PC-3 (cell line): ENCODE measurements at regions not wholly inside any gene's neighbourhood (a gene's known extent, or its start where the extent isn't known, plus 50 kb on each side); places are given as distances from the start of the nearest gene placed in this dataset.
"Not testable (repeated sequence)": the region's sequence is repeated elsewhere in the genome, so short reads cannot be mapped to it uniquely, and the experiment has no call there.

Experiments
- ATAC-seq: fragments of 200-7000 bp; cut with Tn5 transposase; 2 replicates; pipeline ENCODE4 v1.9.1; 2020; ENCODE audit warnings: mild to moderate bottlenecking, moderate library complexity
- BruUV-seq: library from RNA; stranded (reverse); fragments of 400-500 nt; replicated peaks from 2 replicates; lab custom pipeline; 2021; lab: Mats Ljungman, UMichigan
- CTCF ChIA-PET: fragments of 300-600 bp; sonication (Branson Sonifier 250); formaldehyde crosslinking; loops from one replicate; lab custom pipeline; 2022; ENCODE audit warnings: antibody characterized with exemption; lab: Charles Lee
- POLR2A ChIA-PET: fragments of 300-600 bp; sonication (Branson Sonifier 250); formaldehyde crosslinking; loops from one replicate; lab custom pipeline; 2022; ENCODE audit warnings: antibody characterized with exemption; ENCODE audit not compliant: unreplicated experiment; lab: Charles Lee
- DNase-seq: peaks from one replicate; pipeline ENCODE4 v3.0.0-alpha.2; 2015
- H2AFZ ChIP-seq: fragments of 300-600 bp; sonication (generic); 2 replicates; pipeline ENCODE4 v1.6.0; 2016; ENCODE audit warnings: antibody characterized with exemption, low read length
- H3F3A ChIP-seq: fragments of 300-600 bp; sonication (generic); one replicate; pipeline ENCODE4 v1.6.0; 2017; ENCODE audit warnings: antibody characterized with exemption, low read length, control low read depth, mild to moderate bottlenecking; ENCODE audit not compliant: unreplicated experiment
- H3K27ac ChIP-seq: fragments of 300-600 bp; sonication (generic); 2 replicates; pipeline ENCODE4 v1.5.1; 2016; ENCODE audit warnings: mild to moderate bottlenecking, low read length
- H3K27me3 ChIP-seq: fragments of 300-600 bp; sonication (generic); 2 replicates; pipeline ENCODE4 v1.6.1; 2016; ENCODE audit warnings: low read length, mixed read lengths
- H3K36me3 ChIP-seq: fragments of 300-600 bp; sonication (generic); 2 replicates; pipeline ENCODE4 v1.6.1; 2016; ENCODE audit warnings: low read depth, mixed run types, low read length, mixed read lengths
- H3K4me1 ChIP-seq: fragments of 300-600 bp; sonication (generic); 2 replicates; pipeline ENCODE4 v1.5.1; 2016; ENCODE audit warnings: low read length; ENCODE audit not compliant: insufficient read depth
- H3K4me2 ChIP-seq: fragments of 300-600 bp; sonication (generic); 2 replicates; pipeline ENCODE4 v1.6.0; 2016; ENCODE audit warnings: low read length
- H3K4me3 ChIP-seq: fragments of 300-600 bp; sonication (generic); 2 replicates; pipeline ENCODE4 v1.5.1; 2016; ENCODE audit warnings: mild to moderate bottlenecking, low read length, mixed read lengths
- H3K79me2 ChIP-seq: fragments of 300-600 bp; sonication (generic); 2 replicates; pipeline ENCODE4 v1.6.1; 2017; ENCODE audit warnings: low read length, mixed read lengths
- H3K9ac ChIP-seq: fragments of 300-600 bp; sonication (generic); 2 replicates; pipeline ENCODE4 v1.6.0; 2016; ENCODE audit warnings: mild to moderate bottlenecking, low read length
- H3K9me2 ChIP-seq: fragments of 300-600 bp; sonication (generic); replicated peaks from 2 replicates; pipeline ENCODE4 v1.6.1; 2016; ENCODE audit warnings: mixed run types, low read length, mixed read lengths
- H3K9me3 ChIP-seq: fragments of 300-600 bp; sonication (generic); 2 replicates; pipeline ENCODE4 v1.6.1; 2016; ENCODE audit warnings: low read length, mixed read lengths
- H4K20me1 ChIP-seq: fragments of 300-600 bp; sonication (generic); 2 replicates; pipeline ENCODE4 v1.6.1; 2016; ENCODE audit warnings: low read length, mixed read lengths
- EZH2 ChIP-seq: fragments of 300-600 bp; sonication (generic); IDR thresholded peaks from one replicate; pipeline ENCODE4 v1.6.1; 2017; ENCODE audit warnings: antibody characterized with exemption, mild to moderate bottlenecking, low read length; ENCODE audit not compliant: unreplicated experiment
- EZH2phosphoT487 ChIP-seq: fragments of 300-600 bp; sonication (generic); IDR thresholded peaks from 2 replicates; pipeline ENCODE4 v1.6.1; 2018; ENCODE audit warnings: mild to moderate bottlenecking, antibody characterized with exemption, low read length, borderline replicate concordance
- intact Hi-C: fragments of 100-400 bp; cut with micrococcal nuclease; formaldehyde crosslinking; loops from 2 replicates; pipeline ENCODE4 v1.9.0; 2023
- TF ChIP-seq, protein P1 (sequence below): fragments of 300-600 bp; sonication (generic); conservative IDR thresholded peaks from 2 replicates; pipeline ENCODE4 v1.5.1; 2017; ENCODE audit warnings: antibody characterized with exemption, low read depth, mild to moderate bottlenecking, low read length

DNA sequence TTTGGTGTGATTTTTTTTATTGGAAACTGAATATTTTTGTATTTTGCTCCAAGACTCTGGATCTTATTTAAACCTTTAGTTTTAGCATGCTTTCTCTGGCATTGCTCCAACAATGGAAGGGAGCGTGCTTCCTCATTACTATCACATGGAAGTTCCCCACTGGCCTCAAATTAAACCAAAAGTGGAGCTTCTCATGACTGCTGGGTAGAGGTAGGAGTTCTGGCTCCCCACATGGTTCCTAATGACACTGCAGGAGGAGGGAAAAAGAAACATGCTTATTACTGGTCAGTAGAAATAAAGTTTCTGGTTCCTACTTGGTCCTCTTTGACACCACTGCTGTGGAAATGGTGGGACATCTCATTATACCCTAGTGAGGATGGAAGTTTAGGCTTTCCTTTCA is 310.5 kb downstream of the PTGER3 start:
- no peaks in the 10 kb centered on the region for H3K9me3 ChIP-seq
- TF ChIP-seq, protein P1, sequence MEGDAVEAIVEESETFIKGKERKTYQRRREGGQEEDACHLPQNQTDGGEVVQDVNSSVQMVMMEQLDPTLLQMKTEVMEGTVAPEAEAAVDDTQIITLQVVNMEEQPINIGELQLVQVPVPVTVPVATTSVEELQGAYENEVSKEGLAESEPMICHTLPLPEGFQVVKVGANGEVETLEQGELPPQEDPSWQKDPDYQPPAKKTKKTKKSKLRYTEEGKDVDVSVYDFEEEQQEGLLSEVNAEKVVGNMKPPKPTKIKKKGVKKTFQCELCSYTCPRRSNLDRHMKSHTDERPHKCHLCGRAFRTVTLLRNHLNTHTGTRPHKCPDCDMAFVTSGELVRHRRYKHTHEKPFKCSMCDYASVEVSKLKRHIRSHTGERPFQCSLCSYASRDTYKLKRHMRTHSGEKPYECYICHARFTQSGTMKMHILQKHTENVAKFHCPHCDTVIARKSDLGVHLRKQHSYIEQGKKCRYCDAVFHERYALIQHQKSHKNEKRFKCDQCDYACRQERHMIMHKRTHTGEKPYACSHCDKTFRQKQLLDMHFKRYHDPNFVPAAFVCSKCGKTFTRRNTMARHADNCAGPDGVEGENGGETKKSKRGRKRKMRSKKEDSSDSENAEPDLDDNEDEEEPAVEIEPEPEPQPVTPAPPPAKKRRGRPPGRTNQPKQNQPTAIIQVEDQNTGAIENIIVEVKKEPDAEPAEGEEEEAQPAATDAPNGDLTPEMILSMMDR, result no peak; the same call in 1 of the 2 replicates
- TF ChIP-seq EZH2phosphoT487 (no peak), EZH2 (no peak)
- DNase-seq, result no peak
- H3K27me3 ChIP-seq, result no peaks in the 10 kb centered on the region
- intact Hi-C loops, result no loop called here
- no peak overlapping the region for H3K9ac ChIP-seq
- H3K27ac ChIP-seq, result no peak overlapping the region
- no peak overlapping the region for H3K4me2 ChIP-seq
- CTCF ChIA-PET, result no interaction called here
- no peaks in the 10 kb centered on the region for H3F3A ChIP-seq
- ATAC-seq, result no peak
- no peaks in the 10 kb centered on the region for H4K20me1 ChIP-seq
- H3K36me3 ChIP-seq, result no peaks in the 10 kb centered on the region
- POLR2A ChIA-PET, result no interaction called here
- no peaks in the 10 kb centered on the region for H3K79me2 ChIP-seq
- BruUV-seq, result no TSS peak
- H3K4me3 ChIP-seq, result no peak overlapping the region
- no peaks in the 10 kb centered on the region for H3K9me2 ChIP-seq
- H3K4me1 ChIP-seq, result no peaks in the 10 kb centered on the region
- no peak overlapping the region for H2AFZ ChIP-seq

DNA sequence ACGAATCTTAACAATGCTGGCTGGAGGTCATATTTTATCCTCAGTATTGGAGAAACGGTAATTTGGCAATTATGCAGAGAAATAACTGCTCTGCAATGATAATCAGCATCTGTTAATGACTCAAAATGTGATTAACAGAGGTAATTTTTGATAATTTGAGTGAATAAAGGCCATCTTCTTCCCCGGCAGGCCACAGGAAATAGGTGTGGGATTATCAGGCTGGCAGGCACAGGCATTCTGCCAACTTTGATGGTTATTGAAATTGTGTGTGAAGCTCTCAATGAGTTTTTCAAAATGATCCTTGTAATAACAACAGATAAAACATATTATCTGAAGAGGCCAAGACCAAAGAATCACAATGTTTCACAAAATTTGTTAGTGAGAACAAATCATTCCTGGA is 309.0 kb downstream of the PTGER3 start:
- DNase-seq, result no peak
- no peak overlapping the region for H3K4me2 ChIP-seq
- H3K36me3 ChIP-seq, result no peaks in the 10 kb centered on the region
- ATAC-seq, result no peak
- ChIA-PET CTCF (no interaction called here), POLR2A (no interaction called here)
- H2AFZ ChIP-seq, result no peak overlapping the region
- H4K20me1 ChIP-seq, result no peaks in the 10 kb centered on the region
- no peaks in the 10 kb centered on the region for H3K79me2 ChIP-seq
- H3K9me3 ChIP-seq, result no peaks in the 10 kb centered on the region
- H3K27ac ChIP-seq, result no peak overlapping the region
- BruUV-seq, result no TSS peak
- no peaks in the 10 kb centered on the region for H3K9me2 ChIP-seq
- H3K4me1 ChIP-seq, result no peaks in the 10 kb centered on the region
- H3K4me3 ChIP-seq, result no peak overlapping the region
- no peak for TF ChIP-seq EZH2phosphoT487
- intact Hi-C loops, result no loop called here
- no peaks in the 10 kb centered on the region for H3F3A ChIP-seq
- H3K27me3 ChIP-seq, result 0 out of 2 replicates have a peak, but pooled peaks cover 8% of the 10 kb centered on the region
- no peak overlapping the region for H3K9ac ChIP-seq

DNA sequence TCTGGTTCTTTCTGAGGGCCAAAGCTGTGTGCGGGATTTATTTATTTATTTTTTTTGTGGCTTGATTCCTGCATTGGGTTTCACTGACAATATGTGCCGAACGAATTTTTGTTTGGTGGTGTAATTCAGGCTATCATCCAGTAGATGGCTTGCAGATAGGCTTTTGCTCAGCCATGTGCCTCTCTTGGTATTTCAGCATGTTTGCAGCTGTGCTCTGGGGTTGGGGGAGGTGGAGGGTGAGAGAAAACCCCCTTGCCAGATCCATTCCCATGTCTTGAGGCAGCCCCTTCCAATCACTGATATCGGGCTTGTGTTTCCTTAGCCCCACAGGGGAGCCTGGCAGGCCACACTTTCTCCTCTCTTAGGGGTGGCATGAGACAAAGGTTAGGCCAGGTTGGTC is 302.4 kb downstream of the PTGER3 start:
- H2AFZ ChIP-seq, result no peak overlapping the region
- H3K79me2 ChIP-seq, result no peaks in the 10 kb centered on the region
- intact Hi-C loops, result loop anchor here (1.0 kb wide), 1 partner anchor 305 kb away; no protein-coding TSS in a partner anchor
- BruUV-seq, result no TSS peak
- no peak for TF ChIP-seq EZH2phosphoT487
- no peak for TF ChIP-seq EZH2
- TF ChIP-seq, protein P1, result peak; percentile 67
- no peaks in the 10 kb centered on the region for H3K4me1 ChIP-seq
- H3F3A ChIP-seq, result no peaks in the 10 kb centered on the region
- H4K20me1 ChIP-seq, result no peaks in the 10 kb centered on the region
- H3K27ac ChIP-seq, result no peak overlapping the region
- H3K27me3 ChIP-seq, result 0 out of 2 replicates have a peak, but pooled peaks cover 8% of the 10 kb centered on the region
- no peaks in the 10 kb centered on the region for H3K36me3 ChIP-seq
- H3K9me3 ChIP-seq, result no peaks in the 10 kb centered on the region
- no peak for ATAC-seq
- no peak overlapping the region for H3K9ac ChIP-seq
- H3K9me2 ChIP-seq, result no peaks in the 10 kb centered on the region
- no peak overlapping the region for H3K4me2 ChIP-seq
- POLR2A ChIA-PET, result no interaction called here
- DNase-seq, result peak; percentile 43
- H3K4me3 ChIP-seq, result no peak overlapping the region
- CTCF ChIA-PET, result interaction anchor here (0.7 kb wide), 1 partner anchor 148 kb away, joined by 4 read pairs; no protein-coding TSS in a partner anchor

DNA sequence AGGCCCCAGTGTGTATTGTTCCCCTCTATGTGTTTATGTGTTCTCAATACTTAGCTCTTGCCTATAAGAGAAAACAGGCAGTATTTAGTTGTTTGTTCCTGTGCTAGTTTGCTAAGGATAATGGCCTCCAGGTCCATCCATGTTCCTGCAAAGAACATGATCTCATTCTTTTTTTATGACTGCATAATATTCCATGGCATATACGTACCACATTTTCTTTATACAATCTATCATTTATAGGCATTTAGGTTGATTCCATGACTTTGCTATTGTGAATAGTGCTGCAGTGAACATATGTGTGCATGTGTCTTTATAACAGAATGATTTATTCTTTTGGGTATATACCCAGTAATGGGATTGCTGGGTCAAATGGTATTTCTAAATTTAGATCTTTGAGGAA is 301.6 kb downstream of the PTGER3 start:
- H3F3A ChIP-seq, H2AFZ ChIP-seq, H3K27me3 ChIP-seq, H3K4me2 ChIP-seq, POLR2A ChIA-PET, H4K20me1 ChIP-seq, intact Hi-C loops, H3K79me2 ChIP-seq, H3K9me2 ChIP-seq, BruUV-seq, DNase-seq, H3K4me1 ChIP-seq, H3K9me3 ChIP-seq, H3K36me3 ChIP-seq, ATAC-seq, CTCF ChIA-PET, H3K9ac ChIP-seq, H3K27ac ChIP-seq, H3K4me3 ChIP-seq: not testable (repeated sequence)

DNA sequence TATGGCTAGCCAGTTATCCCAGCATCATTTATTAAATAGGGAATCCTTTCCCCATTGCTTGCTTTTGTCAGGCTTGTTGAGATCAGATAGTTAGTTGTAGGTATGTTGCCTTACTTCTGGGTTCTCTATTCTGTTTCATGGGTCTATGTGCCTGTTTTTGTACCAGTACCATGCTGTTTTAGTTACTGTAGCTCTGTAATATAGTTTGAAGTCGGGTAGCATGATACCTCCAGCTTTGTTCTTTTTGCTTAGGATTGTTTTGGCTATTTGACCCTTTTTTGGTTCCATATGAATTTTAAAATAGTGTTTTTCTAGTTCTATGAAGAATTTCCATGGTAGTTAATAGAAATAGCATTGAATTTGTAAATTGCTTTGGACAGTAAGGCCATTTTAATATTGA is 300.5 kb downstream of the PTGER3 start:
- intact Hi-C loops, H3K27ac ChIP-seq, H3K4me1 ChIP-seq, H3K27me3 ChIP-seq, H4K20me1 ChIP-seq, CTCF ChIA-PET, H3K4me2 ChIP-seq, POLR2A ChIA-PET, H3K9ac ChIP-seq, ATAC-seq, H3K4me3 ChIP-seq, H3K79me2 ChIP-seq, DNase-seq, H3K36me3 ChIP-seq, H3K9me2 ChIP-seq, H3F3A ChIP-seq, BruUV-seq, H2AFZ ChIP-seq, H3K9me3 ChIP-seq: not testable (repeated sequence)
